UCSD-AML1 (cell line): ENCODE measurements at regions not wholly inside any gene's neighbourhood (a gene's known extent, or its start where the extent isn't known, plus 50 kb on each side); places are given as distances from the start of the nearest gene placed in this dataset.

Source experiments
- DNase-seq: peaks from one replicate; lab custom pipeline; 2025; ENCODE audit not compliant: unreplicated experiment; lab: John Stamatoyannopoulos, UW

- DNase-seq, result no peak
These were observed 68.1 kb upstream of the SFMBT2 start for GRCh38 chr10:7478727-7479457.

- no peak for DNase-seq
These were observed 66.9 kb upstream of the SFMBT2 start for GRCh38 chr10:7477538-7478334.

- DNase-seq, result no peak
These were observed 65.1 kb upstream of the SFMBT2 start for GRCh38 chr10:7475939-7476338.

GRCh38 chr10:7475046-7475911, 64.4 kb upstream of the SFMBT2 start:
- peak; percentile 42 for DNase-seq

GRCh38 chr10:7474388-7474787, 63.6 kb upstream of the SFMBT2 start:
- no peak for DNase-seq

- DNase-seq, result no peak
These were observed 62.6 kb upstream of the SFMBT2 start for GRCh38 chr10:7473474-7473873.

- no peak for DNase-seq
These were observed 61.0 kb upstream of the SFMBT2 start for GRCh38 chr10:7471720-7472367.

GRCh38 chr10:7470371-7470770, 59.5 kb upstream of the SFMBT2 start:
- no peak for DNase-seq

GRCh38 chr10:7467031-7467667, 56.3 kb upstream of the SFMBT2 start:
- no peak for DNase-seq

- DNase-seq, result no peak
These were observed 53.9 kb upstream of the SFMBT2 start for GRCh38 chr10:7464691-7465090.
